Left lung (tissue), 4 donors: ENCODE measurements at regions not wholly inside any gene's neighbourhood (a gene's known extent, or its start where the extent isn't known, plus 50 kb on each side); places are given as distances from the start of the nearest gene placed in this dataset.
"Not testable (repeated sequence)": the region's sequence is repeated elsewhere in the genome, so short reads cannot be mapped to it uniquely, and the experiment has no call there.

ENCODE experiments used
- ATAC-seq: fragments of 200-7000 bp; cut with Tn5 transposase; one replicate; pipeline ENCODE4 v1.9.1; 2020; ENCODE audit warnings: moderate library complexity
- DNase-seq, 4 donors: peaks; one replicate each; pipeline ENCODE4 v3.0.0-alpha.2; 2013 to 2020
- H3K27ac ChIP-seq, 2 donors: fragments of 200-600 bp; sonication (generic) in 1 of 2; one replicate each; pipeline versions ENCODE4 v1.5.0 to v1.8.0; 2020 to 2021
- H3K27me3 ChIP-seq, 2 donors: fragments of 200-600 bp; sonication (generic) in 1 of 2; one replicate each; pipeline versions ENCODE4 v1.5.0 to v1.8.0; 2020 to 2021
- H3K36me3 ChIP-seq, 2 donors: fragments of 200-600 bp; sonication (generic) in 1 of 2; one replicate each; pipeline versions ENCODE4 v1.5.0 to v1.8.0; 2020 to 2021
- H3K4me1 ChIP-seq, 2 donors: fragments of 200-600 bp; one replicate each; pipeline ENCODE4 v1.8.0; 2021
- H3K4me3 ChIP-seq, 2 donors: fragments of 200-600 bp; sonication (generic) in 1 of 2; one replicate each; pipeline versions ENCODE4 v1.5.0 to v1.8.0; 2020 to 2021; ENCODE audit warnings: mild to moderate bottlenecking in 1 of 2
- H3K9me3 ChIP-seq, 2 donors: fragments of 200-600 bp; sonication (generic) in 1 of 2; one replicate each; pipeline versions ENCODE4 v1.5.0 to v1.8.0; 2020 to 2021
- intact Hi-C, 2 donors: fragments of 100-400 bp; cut with DNase I; formaldehyde crosslinking; loops; one replicate each; pipeline versions ENCODE4 v1.11.2 to v1.14.2; 2022
- TF ChIP-seq, protein P1 (sequence below), 2 donors: fragments of 200-600 bp; sonication (generic) in 1 of 2; IDR thresholded peaks; one replicate each; pipeline versions ENCODE4 v1.5.0 to v1.8.0; 2021; ENCODE audit warnings: antibody characterized with exemption in 2 of 2
- donor health status: DM: no; HTN: yes; CAD: no.
- donor health status: DM: no; HTN: no; CAD: no.

GRCh38 chr14:101630056-101630965 is 69.0 kb downstream of the DIO3 start:
- H3K9me3 ChIP-seq, result no peaks in the 10 kb centered on the region
- intact Hi-C loops, result no loop called here
- H3K4me3 ChIP-seq, result no peak overlapping the region
- peaks cover 0 to 16% of the 10 kb centered on the region in 2 donors for H3K27me3 ChIP-seq
- H3K4me1 ChIP-seq, result peaks cover 0 to 12% of the 10 kb centered on the region in 2 donors
- H3K36me3 ChIP-seq, result no peaks in the 10 kb centered on the region
- TF ChIP-seq, protein P1, sequence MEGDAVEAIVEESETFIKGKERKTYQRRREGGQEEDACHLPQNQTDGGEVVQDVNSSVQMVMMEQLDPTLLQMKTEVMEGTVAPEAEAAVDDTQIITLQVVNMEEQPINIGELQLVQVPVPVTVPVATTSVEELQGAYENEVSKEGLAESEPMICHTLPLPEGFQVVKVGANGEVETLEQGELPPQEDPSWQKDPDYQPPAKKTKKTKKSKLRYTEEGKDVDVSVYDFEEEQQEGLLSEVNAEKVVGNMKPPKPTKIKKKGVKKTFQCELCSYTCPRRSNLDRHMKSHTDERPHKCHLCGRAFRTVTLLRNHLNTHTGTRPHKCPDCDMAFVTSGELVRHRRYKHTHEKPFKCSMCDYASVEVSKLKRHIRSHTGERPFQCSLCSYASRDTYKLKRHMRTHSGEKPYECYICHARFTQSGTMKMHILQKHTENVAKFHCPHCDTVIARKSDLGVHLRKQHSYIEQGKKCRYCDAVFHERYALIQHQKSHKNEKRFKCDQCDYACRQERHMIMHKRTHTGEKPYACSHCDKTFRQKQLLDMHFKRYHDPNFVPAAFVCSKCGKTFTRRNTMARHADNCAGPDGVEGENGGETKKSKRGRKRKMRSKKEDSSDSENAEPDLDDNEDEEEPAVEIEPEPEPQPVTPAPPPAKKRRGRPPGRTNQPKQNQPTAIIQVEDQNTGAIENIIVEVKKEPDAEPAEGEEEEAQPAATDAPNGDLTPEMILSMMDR (IDR thresholded peaks at IDR 0.05), result no peak
- H3K27ac ChIP-seq, result no peak overlapping the region
- DNase-seq, result peak in 1 of 4 donors; percentile 43
- no peak for ATAC-seq

- no peaks in the 10 kb centered on the region for H3K36me3 ChIP-seq
- TF ChIP-seq, protein P1 (IDR thresholded peaks at IDR 0.05), result no peak
- no peak for DNase-seq
- H3K27me3 ChIP-seq, result peaks cover 0 to 23% of the 10 kb centered on the region in 2 donors
- H3K4me3 ChIP-seq, result no peak overlapping the region
- H3K27ac ChIP-seq, result no peak overlapping the region
- intact Hi-C loops, result no loop called here
- ATAC-seq, result no peak
- no peaks in the 10 kb centered on the region for H3K9me3 ChIP-seq
- H3K4me1 ChIP-seq, result peaks cover 0 to 12% of the 10 kb centered on the region in 2 donors
These were observed 69.9 kb downstream of the DIO3 start for GRCh38 chr14:101631199-101631598.

GRCh38 chr14:101631970-101632369 is 70.7 kb downstream of the DIO3 start:
- H3K27ac ChIP-seq, ATAC-seq, H3K9me3 ChIP-seq, H3K36me3 ChIP-seq, DNase-seq, intact Hi-C loops, H3K4me3 ChIP-seq: not testable (repeated sequence)
- H3K4me1 ChIP-seq, result peaks cover 0 to 12% of the 10 kb centered on the region in 2 donors
- H3K27me3 ChIP-seq, result peaks cover 0 to 23% of the 10 kb centered on the region in 2 donors

- Histone ChIP-seq H3K36me3 (no peaks in the 10 kb centered on the region), H3K27ac (no peak overlapping the region), H3K9me3 (no peaks in the 10 kb centered on the region), H3K4me3 (no peak overlapping the region), H3K4me1 (peaks cover 0 to 12% of the 10 kb centered on the region in 2 donors), H3K27me3 (peaks cover 0 to 23% of the 10 kb centered on the region in 2 donors)
- ATAC-seq (no peak), DNase-seq (no peak)
- TF ChIP-seq, protein P1 (IDR thresholded peaks at IDR 0.05), result no peak
- intact Hi-C loops, result no loop called here
These were observed 71.2 kb downstream of the DIO3 start for GRCh38 chr14:101632520-101632919.

DNA sequence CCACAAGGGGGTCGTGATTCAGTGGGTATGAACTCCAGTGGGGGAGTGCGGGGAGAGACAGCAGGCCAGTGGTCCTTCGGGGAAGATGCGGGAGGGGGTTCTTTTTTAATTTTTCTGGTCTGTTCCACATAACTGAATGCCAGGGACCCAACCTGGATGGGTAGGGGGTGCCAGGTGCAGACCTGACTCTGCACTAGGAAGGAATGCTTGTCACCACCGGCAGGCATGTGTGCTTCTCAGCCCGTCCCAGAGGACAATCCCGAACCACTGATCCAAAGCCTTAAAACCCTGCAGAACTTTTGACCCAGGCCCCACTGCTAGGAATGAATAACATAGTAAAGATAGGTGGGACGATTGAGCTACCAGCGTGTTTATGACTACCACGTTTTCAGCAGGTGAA is 72.0 kb downstream of the DIO3 start:
- DNase-seq (no peak), ATAC-seq (no peak)
- TF ChIP-seq, protein P1 (IDR thresholded peaks at IDR 0.05), result no peak
- no peaks in the 10 kb centered on the region for H3K9me3 ChIP-seq
- H3K27me3 ChIP-seq, result peaks cover 0 to 17% of the 10 kb centered on the region in 2 donors
- H3K4me3 ChIP-seq, result no peak overlapping the region
- H3K4me1 ChIP-seq, result peaks cover 0 to 4% of the 10 kb centered on the region in 2 donors
- intact Hi-C loops, result no loop called here
- H3K36me3 ChIP-seq, result no peaks in the 10 kb centered on the region
- H3K27ac ChIP-seq, result no peak overlapping the region
